ENCODE measurements at regions not wholly inside any gene's neighbourhood (a gene's known extent, or its start where the extent isn't known, plus 50 kb on each side); places are given as distances from the start of the nearest gene placed in this dataset.

- TF ChIP-seq EZH2 (IDR thresholded peaks at IDR 0.05; ENCODE audit: insufficient read depth, poor library complexity, severe bottlenecking) (no peak), EZH2phosphoT487 (IDR thresholded peaks at IDR 0.05; ENCODE audit: insufficient read depth, low read depth) (no peak)
Observed at GRCh38 chr2:187684174-187684573, 129.9 kb upstream of the TFPI start.

Data from GM23248 (cell line).